A673 (cell line): ENCODE measurements at regions not wholly inside any gene's neighbourhood (a gene's known extent, or its start where the extent isn't known, plus 50 kb on each side); places are given as distances from the start of the nearest gene placed in this dataset.

Source experiments
- BruUV-seq: library from RNA; stranded (reverse); fragments of 400-500 nt; replicated peaks from 2 replicates; lab custom pipeline; 2021; lab: Mats Ljungman, UMichigan
- CTCF ChIA-PET: fragments of 300-600 bp; sonication (Branson Sonifier 250); formaldehyde crosslinking; loops from one replicate; lab custom pipeline; 2022; ENCODE audit warnings: antibody characterized with exemption; lab: Charles Lee
- POLR2A ChIA-PET: fragments of 300-600 bp; sonication (Branson Sonifier 250); formaldehyde crosslinking; loops from one replicate; lab custom pipeline; 2022; ENCODE audit warnings: antibody characterized with exemption; ENCODE audit not compliant: low non-redundant PET; lab: Charles Lee
- DNase-seq: peaks from one replicate; pipeline ENCODE4 v3.0.0-alpha.2; 2015; ENCODE audit warnings: low spot score
- H3K27ac ChIP-seq: fragments of 200-600 bp; sonication (generic); 2 replicates; pipeline ENCODE4 v1.5.1; 2016; ENCODE audit warnings: mixed run types, low read depth, mild to moderate bottlenecking, mixed read lengths, antibody characterized with exemption, low read length; ENCODE audit not compliant: poor library complexity, severe bottlenecking
- H3K27me3 ChIP-seq: fragments of 200-600 bp; sonication (generic); replicated peaks from 2 replicates; pipeline ENCODE4 v1.6.1; 2017; ENCODE audit warnings: mixed run types, low read depth, mild to moderate bottlenecking, mixed read lengths, antibody characterized with exemption, low read length; ENCODE audit not compliant: insufficient read depth, poor library complexity
- H3K36me3 ChIP-seq: fragments of 200-600 bp; sonication (generic); 2 replicates; pipeline ENCODE4 v1.6.1; 2016; ENCODE audit warnings: mixed run types, mild to moderate bottlenecking, mixed read lengths, antibody characterized with exemption, low read length; ENCODE audit not compliant: insufficient read depth, poor library complexity, severe bottlenecking
- H3K4me1 ChIP-seq: fragments of 200-600 bp; sonication (generic); 2 replicates; pipeline ENCODE4 v1.6.1; 2017; ENCODE audit warnings: mixed run types, mild to moderate bottlenecking, mixed read lengths, antibody characterized with exemption, low read length; ENCODE audit not compliant: insufficient read depth, poor library complexity, severe bottlenecking
- H3K4me3 ChIP-seq: fragments of 200-600 bp; sonication (generic); 2 replicates; pipeline ENCODE4 v1.5.1; 2016; ENCODE audit warnings: low read depth, mixed run types, mild to moderate bottlenecking, mixed read lengths, low read length; ENCODE audit not compliant: poor library complexity, severe bottlenecking
- H3K9me3 ChIP-seq: fragments of 200-600 bp; sonication (generic); 2 replicates; pipeline ENCODE4 v1.6.1; 2016; ENCODE audit warnings: mixed run types, low read depth, mild to moderate bottlenecking, mixed read lengths, antibody characterized with exemption, low read length; ENCODE audit not compliant: poor library complexity, severe bottlenecking
- CTCF ChIP-seq: fragments of 300-800, 200-600 bp; sonication (generic); conservative IDR thresholded peaks from 2 replicates; pipeline ENCODE4 v1.5.1; 2017; ENCODE audit warnings: low read depth, mild to moderate bottlenecking, antibody characterized with exemption, low read length, moderate library complexity, mixed read lengths
- EZH2 ChIP-seq: fragments of 200-600 bp; sonication (generic); IDR thresholded peaks from 2 replicates; pipeline ENCODE4 v1.6.1; 2017; ENCODE audit warnings: borderline replicate concordance, low read depth, mild to moderate bottlenecking, mixed read lengths, antibody characterized with exemption, low read length; ENCODE audit not compliant: poor library complexity, severe bottlenecking
- intact Hi-C: fragments of 100-400 bp; cut with micrococcal nuclease; formaldehyde crosslinking; loops from one replicate; pipeline ENCODE4 v1.10.0; 2022; ENCODE audit not compliant: unreplicated experiment

- H3K9me3 ChIP-seq, result no peaks in the 10 kb centered on the region
- no peak for DNase-seq
- H3K4me1 ChIP-seq, result no peaks in the 10 kb centered on the region
- POLR2A ChIA-PET, result no interaction called here
- no TSS peak for BruUV-seq
- no peaks in the 10 kb centered on the region for H3K36me3 ChIP-seq
- H3K4me3 ChIP-seq, result no peak overlapping the region
- H3K27me3 ChIP-seq, result no peaks in the 10 kb centered on the region
- intact Hi-C loops, result no loop called here
- no peak overlapping the region for H3K27ac ChIP-seq
- TF ChIP-seq EZH2 (no peak), CTCF (no peak)
- CTCF ChIA-PET, result no interaction called here
Measured at GRCh38 chr1:173360487-173361063, 116.6 kb upstream of the PRDX6 start.

- Histone ChIP-seq H3K9me3 (no peaks in the 10 kb centered on the region), H3K4me1 (no peaks in the 10 kb centered on the region), H3K4me3 (no peak overlapping the region), H3K27me3 (no peaks in the 10 kb centered on the region), H3K36me3 (no peaks in the 10 kb centered on the region), H3K27ac (no peak overlapping the region)
- no TSS peak for BruUV-seq
- TF ChIP-seq CTCF (no peak), EZH2 (no peak)
- ChIA-PET CTCF (no interaction called here), POLR2A (no interaction called here)
- DNase-seq, result no peak
- intact Hi-C loops, result no loop called here
Measured at GRCh38 chr1:173362543-173362942, 114.6 kb upstream of the PRDX6 start.

DNA sequence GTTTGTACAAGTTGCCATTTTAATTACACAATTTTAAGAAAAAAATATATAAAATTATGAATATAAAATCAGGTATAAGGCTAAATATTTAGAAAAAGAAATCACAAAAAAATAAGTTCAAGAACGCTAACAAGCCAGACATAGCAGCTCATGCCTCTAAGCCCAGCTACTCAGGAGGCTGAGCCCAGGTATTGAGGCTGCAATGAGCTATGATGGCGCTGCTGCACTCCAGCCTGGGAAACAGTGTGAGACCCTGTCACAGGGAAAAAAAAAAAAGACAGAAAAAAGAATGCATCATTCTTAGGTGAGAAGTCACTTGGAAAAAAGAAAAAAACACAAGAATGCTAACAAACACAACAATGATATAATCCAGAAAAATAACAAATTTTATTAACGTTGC is 112.3 kb upstream of the PRDX6 start:
- CTCF ChIA-PET, result no interaction called here
- H3K4me3 ChIP-seq, result no peak overlapping the region
- H3K36me3 ChIP-seq, result no peaks in the 10 kb centered on the region
- H3K27ac ChIP-seq, result no peak overlapping the region
- H3K27me3 ChIP-seq, result no peaks in the 10 kb centered on the region
- H3K9me3 ChIP-seq, result no peaks in the 10 kb centered on the region
- intact Hi-C loops, result no loop called here
- POLR2A ChIA-PET, result no interaction called here
- TF ChIP-seq CTCF, result no peak
- TF ChIP-seq EZH2, result no peak
- H3K4me1 ChIP-seq, result no peaks in the 10 kb centered on the region
- DNase-seq, result no peak
- BruUV-seq, result no TSS peak
